K562 (cell line): ENCODE measurements at regions not wholly inside any gene's neighbourhood (a gene's known extent, or its start where the extent isn't known, plus 50 kb on each side); places are given as distances from the start of the nearest gene placed in this dataset.

Source experiments
- ATAC-seq: fragments of 200-7000 bp; cut with Tn5 transposase; 3 replicates; pipeline ENCODE4 v1.9.1; 2020; ENCODE audit warnings: moderate library complexity
- BruUV-seq: library from RNA; stranded (reverse); fragments of 400-500 nt; replicated peaks from 2 replicates; lab custom pipeline; 2021; lab: Mats Ljungman, UMichigan
- CTCF ChIA-PET: fragments of 300-600 bp; formaldehyde crosslinking; extraction: SDS; loops from one replicate; lab custom pipeline; 2021; ENCODE audit warnings: low intra/inter-chr PET ratio; lab: Yijun Ruan, JAX
- POLR2A ChIA-PET: fragments of 300-600, 350-650 bp; sonication (Branson Sonifier 250); formaldehyde crosslinking; extraction: SDS; loops from one replicate; lab custom pipeline; 2021; ENCODE audit warnings: antibody characterized with exemption, inconsistent platforms; lab: Yijun Ruan, JAX
- DNase-seq, 4 experiments: peaks; one replicate each; pipeline versions ENCODE4 v3.0.0 to v3.0.0-alpha.2; 2011 to 2018; ENCODE audit warnings: low spot score in 3 of 4, mixed read lengths in 3 of 4; ENCODE audit errors: extremely low read depth in 1 of 4
- FAIRE-seq: peaks from 2 replicates; lab custom pipeline; 2011; peaks lifted over from hg19 to GRCh38; lab: Jason Lieb, UNC
- H2AFZ ChIP-seq: 2 replicates; pipeline ENCODE4 v1.6.0; 2011; ENCODE audit warnings: low read depth, low read length, control low read depth, inconsistent platforms
- H3K27ac ChIP-seq: fragments of 200-600 bp; 3 replicates; pipeline ENCODE4 v1.8.0; 2011; ENCODE audit warnings: low read depth, mild to moderate bottlenecking, control low read depth, inconsistent platforms, low read length, moderate library complexity, mixed read lengths; ENCODE audit errors: extremely low read depth
- H3K27me3 ChIP-seq, 2 experiments: fragments of 300-600 bp in 1 of 2; 2 replicates in 1 of 2; 3 replicates in 1 of 2; pipeline versions ENCODE4 v1.6.0 to v1.8.0; 2011; ENCODE audit warnings: inconsistent platforms in 2 of 2, low read length in 2 of 2, mild to moderate bottlenecking in 1 of 2, mixed read lengths in 1 of 2, moderate library complexity in 1 of 2; ENCODE audit not compliant: control insufficient read depth in 2 of 2, insufficient read depth in 2 of 2
- H3K36me3 ChIP-seq: fragments of 300-600 bp; 3 replicates; pipeline ENCODE4 v1.8.0; 2011; ENCODE audit warnings: mild to moderate bottlenecking, low read length, inconsistent platforms; ENCODE audit not compliant: control insufficient read depth, insufficient read depth
- H3K4me1 ChIP-seq, 2 experiments: fragments of 200-600 bp in 1 of 2; replicated peaks in 1 of 2; 2 replicates in 1 of 2; 3 replicates in 1 of 2; pipeline versions ENCODE4 v1.5.1 to v1.8.0; 2011; ENCODE audit warnings: inconsistent platforms in 2 of 2, low read length in 2 of 2, mild to moderate bottlenecking in 1 of 2, mixed read lengths in 1 of 2, moderate library complexity in 1 of 2; ENCODE audit not compliant: control insufficient read depth in 2 of 2, insufficient read depth in 2 of 2
- H3K4me2 ChIP-seq: 2 replicates; pipeline ENCODE4 v1.6.1; 2011; ENCODE audit warnings: low read length, control low read depth, inconsistent platforms, mixed read lengths; ENCODE audit not compliant: insufficient read depth
- H3K4me3 ChIP-seq: fragments of 200-600 bp; sonication (generic), shearing (Covaris generic); 2 replicates; pipeline ENCODE4 v1.5.1; 2016; ENCODE audit warnings: control low read depth, inconsistent platforms
- H3K79me2 ChIP-seq: fragments of 200-600 bp; 3 replicates; pipeline ENCODE4 v1.8.0; 2011; ENCODE audit warnings: low read length, inconsistent platforms; ENCODE audit not compliant: control insufficient read depth, insufficient read depth
- H3K9ac ChIP-seq, 2 experiments: 2 replicates each; pipeline versions ENCODE4 v1.6.0 to v1.6.1; 2011; ENCODE audit warnings: low read depth in 2 of 2, low read length in 2 of 2, control low read depth in 1 of 2, inconsistent platforms in 1 of 2, mild to moderate bottlenecking in 1 of 2, mixed read lengths in 1 of 2; ENCODE audit not compliant: insufficient read depth in 1 of 2
- H3K9me1 ChIP-seq: one replicate; pipeline ENCODE4 v1.6.0; 2011; ENCODE audit warnings: inconsistent platforms, mild to moderate bottlenecking, low read length, moderate library complexity; ENCODE audit not compliant: control insufficient read depth, insufficient read depth
- H3K9me3 ChIP-seq: replicated peaks from 2 replicates; pipeline ENCODE4 v1.5.1; 2011; ENCODE audit warnings: low read depth, low read length, inconsistent platforms; ENCODE audit not compliant: control insufficient read depth, insufficient read depth
- H4K20me1 ChIP-seq: replicated peaks from 2 replicates; pipeline ENCODE4 v1.6.1; 2011; ENCODE audit warnings: low read length, inconsistent platforms, mixed read lengths; ENCODE audit not compliant: control insufficient read depth, insufficient read depth
- DEAF1 ChIP-seq: fragments of 450-650 bp; formaldehyde crosslinking; IDR thresholded peaks from 2 replicates; pipeline ENCODE4 v1.4.0; 2020; ENCODE audit warnings: mild to moderate bottlenecking, moderate library complexity
- FOXA3 ChIP-seq, 2 experiments: fragments of 450-650 bp in 1 of 2; sonication (generic) in 1 of 2; formaldehyde crosslinking; IDR thresholded peaks in 1 of 2; conservative IDR thresholded peaks in 1 of 2; 2 replicates each; pipeline versions ENCODE4 v1.4.0 to v1.8.0; 2020 to 2022; ENCODE audit warnings: mild to moderate bottlenecking in 2 of 2, missing genetic modification reagents in 1 of 2
- GABPB1 ChIP-seq: sonication (generic); formaldehyde crosslinking; IDR thresholded peaks from 2 replicates; pipeline ENCODE4 v1.8.0; 2022; ENCODE audit warnings: mild to moderate bottlenecking, missing genetic modification reagents
- MCM3 ChIP-seq: fragments of 450-650 bp; IDR thresholded peaks from 2 replicates; pipeline ENCODE4 v1.6.1; 2016
- NR4A1 ChIP-seq, 2 experiments: fragments of 250-450 bp in 1 of 2; fragments of 450-650 bp in 1 of 2; sonication (Bioruptor Pico) in 1 of 2; IDR thresholded peaks; 2 replicates each; pipeline versions ENCODE4 v1.4.0 to v1.6.1; 2016 to 2020; ENCODE audit warnings: mild to moderate bottlenecking in 2 of 2, missing compliant biosample characterization in 1 of 2, missing genetic modification characterization in 1 of 2, moderate library complexity in 1 of 2
- PTRF ChIP-seq: fragments of 450-650 bp; IDR thresholded peaks from 2 replicates; pipeline ENCODE4 v1.6.1; 2016; ENCODE audit warnings: mild to moderate bottlenecking, missing genetic modification characterization, missing compliant biosample characterization
- RNF2 ChIP-seq: sonication (generic); IDR thresholded peaks from 2 replicates; pipeline ENCODE4 v1.6.1; 2016
- SP1 ChIP-seq: sonication (generic); formaldehyde crosslinking; IDR thresholded peaks from 2 replicates; pipeline ENCODE4 v1.8.1; 2022; ENCODE audit warnings: mild to moderate bottlenecking, missing genetic modification reagents
- U2AF2 ChIP-seq: fragments of 200-400 bp; formaldehyde crosslinking; optimal IDR thresholded peaks from 2 replicates; pipeline ENCODE3; 2017; ENCODE audit warnings: low read depth, mild to moderate bottlenecking, low read length
- XRCC3 ChIP-seq: fragments of 450-650 bp; IDR thresholded peaks from 2 replicates; pipeline ENCODE4 v1.6.1; 2017; ENCODE audit warnings: mild to moderate bottlenecking, moderate library complexity
- ZKSCAN8 ChIP-seq: fragments of 200-800 bp; sonication (Bioruptor generic); IDR thresholded peaks from 2 replicates; pipeline ENCODE4 v1.6.1; 2016; ENCODE audit warnings: missing genetic modification characterization, missing compliant biosample characterization
- ZNF184 ChIP-seq: sonication (generic); formaldehyde crosslinking; IDR thresholded peaks from 2 replicates; pipeline ENCODE4 v1.5.0; 2020; ENCODE audit warnings: missing genetic modification reagents
- whole genome bisulfite sequencing: fragments of 100-300 bp; shearing (Covaris generic); methylation state at CpG from one replicate; pipeline ENCODE4 v1.1.6; 2016; ENCODE audit warnings: low coverage, mixed read lengths; ENCODE audit not compliant: insufficient coverage; ENCODE audit errors: missing lambda C conversion rate; 5-methylcytosine and 5-hydroxymethylcytosine counted together
- in situ Hi-C: fragments of 300-500 bp; cut with MboI; formaldehyde crosslinking; loops from 4 replicates; pipeline ENCODE4 v1.15.0; 2018; ENCODE audit warnings: inconsistent platforms, mixed read lengths
- intact Hi-C: fragments of 100-400 bp; cut with micrococcal nuclease; formaldehyde crosslinking; loops from 2 replicates; pipeline ENCODE4 v1.14.2; 2022
- TF ChIP-seq, protein P1 (sequence below): fragments of 450-650 bp; IDR thresholded peaks from 2 replicates; pipeline ENCODE4 v1.6.1; 2016; ENCODE audit warnings: missing biosample characterization, missing genetic modification characterization
- TF ChIP-seq, protein P2 (sequence below): fragments of 450-650 bp; IDR thresholded peaks from 2 replicates; pipeline ENCODE4 v1.6.1; 2016; ENCODE audit warnings: mild to moderate bottlenecking

- Histone ChIP-seq H3K4me3 (no peak overlapping the region), H3K9me1 (no peaks in the 10 kb centered on the region), H3K27ac (no peak overlapping the region), H3K9me3 (no peaks in the 10 kb centered on the region), H4K20me1 (no peaks in the 10 kb centered on the region), H3K4me1 (no peaks in the 10 kb centered on the region), H2AFZ (no peak overlapping the region), H3K4me2 (no peak overlapping the region), H3K9ac (no peak overlapping the region), H3K36me3 (no peaks in the 10 kb centered on the region), H3K79me2 (no peaks in the 10 kb centered on the region), H3K27me3 (no peaks in the 10 kb centered on the region)
- intact Hi-C loops: no loop called here
- no TSS peak for BruUV-seq
- ChIA-PET POLR2A (no interaction called here), CTCF (no interaction called here)
- no peak for DNase-seq
- 0% methylated on average over 2 of the region's 2 CpGs for WGBS
- no peak for ATAC-seq
- FAIRE-seq: no peak
- in situ Hi-C loops: no loop called here
- TF ChIP-seq PTRF (tag): no peak
- TF ChIP-seq DEAF1 (CRISPR knock-in tag): no peak
- no peak for TF ChIP-seq MCM3
- no peak for TF ChIP-seq GABPB1 (CRISPR knock-in tag)
- TF ChIP-seq U2AF2: no peak
- TF ChIP-seq NR4A1 (CRISPR knock-in tag; IDR thresholded peaks at IDR 0.05): no peak
- TF ChIP-seq NR4A1 (tag; IDR thresholded peaks at IDR 0.05): no peak
- TF ChIP-seq RNF2: no peak
- TF ChIP-seq XRCC3: no peak
- no peak for TF ChIP-seq ZKSCAN8 (CRISPR knock-in tag)
- TF ChIP-seq FOXA3 (CRISPR knock-in tag; conservative IDR thresholded peaks at IDR 0.05 in 1 of 2, IDR thresholded peaks at IDR 0.05 in 1 of 2): no peak
- TF ChIP-seq, protein P1, sequence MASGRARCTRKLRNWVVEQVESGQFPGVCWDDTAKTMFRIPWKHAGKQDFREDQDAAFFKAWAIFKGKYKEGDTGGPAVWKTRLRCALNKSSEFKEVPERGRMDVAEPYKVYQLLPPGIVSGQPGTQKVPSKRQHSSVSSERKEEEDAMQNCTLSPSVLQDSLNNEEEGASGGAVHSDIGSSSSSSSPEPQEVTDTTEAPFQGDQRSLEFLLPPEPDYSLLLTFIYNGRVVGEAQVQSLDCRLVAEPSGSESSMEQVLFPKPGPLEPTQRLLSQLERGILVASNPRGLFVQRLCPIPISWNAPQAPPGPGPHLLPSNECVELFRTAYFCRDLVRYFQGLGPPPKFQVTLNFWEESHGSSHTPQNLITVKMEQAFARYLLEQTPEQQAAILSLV (tag): no peak
- TF ChIP-seq SP1 (CRISPR knock-in tag): no peak
- TF ChIP-seq ZNF184 (CRISPR knock-in tag): no peak
- TF ChIP-seq, protein P2, sequence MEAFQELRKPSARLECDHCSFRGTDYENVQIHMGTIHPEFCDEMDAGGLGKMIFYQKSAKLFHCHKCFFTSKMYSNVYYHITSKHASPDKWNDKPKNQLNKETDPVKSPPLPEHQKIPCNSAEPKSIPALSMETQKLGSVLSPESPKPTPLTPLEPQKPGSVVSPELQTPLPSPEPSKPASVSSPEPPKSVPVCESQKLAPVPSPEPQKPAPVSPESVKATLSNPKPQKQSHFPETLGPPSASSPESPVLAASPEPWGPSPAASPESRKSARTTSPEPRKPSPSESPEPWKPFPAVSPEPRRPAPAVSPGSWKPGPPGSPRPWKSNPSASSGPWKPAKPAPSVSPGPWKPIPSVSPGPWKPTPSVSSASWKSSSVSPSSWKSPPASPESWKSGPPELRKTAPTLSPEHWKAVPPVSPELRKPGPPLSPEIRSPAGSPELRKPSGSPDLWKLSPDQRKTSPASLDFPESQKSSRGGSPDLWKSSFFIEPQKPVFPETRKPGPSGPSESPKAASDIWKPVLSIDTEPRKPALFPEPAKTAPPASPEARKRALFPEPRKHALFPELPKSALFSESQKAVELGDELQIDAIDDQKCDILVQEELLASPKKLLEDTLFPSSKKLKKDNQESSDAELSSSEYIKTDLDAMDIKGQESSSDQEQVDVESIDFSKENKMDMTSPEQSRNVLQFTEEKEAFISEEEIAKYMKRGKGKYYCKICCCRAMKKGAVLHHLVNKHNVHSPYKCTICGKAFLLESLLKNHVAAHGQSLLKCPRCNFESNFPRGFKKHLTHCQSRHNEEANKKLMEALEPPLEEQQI: no peak
Measured at GRCh38 chr2:22907330-22907729, 477.6 kb upstream of the KLHL29 start.
